Neural cell (in vitro differentiated cells): ENCODE measurements at regions not wholly inside any gene's neighbourhood (a gene's known extent, or its start where the extent isn't known, plus 50 kb on each side); places are given as distances from the start of the nearest gene placed in this dataset.

Source experiments
- H2AFZ ChIP-seq: fragments of 200-600, 300-800 bp; sonication (generic), shearing (Covaris generic); 2 replicates; pipeline ENCODE4 v1.6.0; 2014; ENCODE audit warnings: low read depth, mild to moderate bottlenecking, antibody characterized with exemption, low read length, moderate library complexity
- H3F3A ChIP-seq: fragments of 200-600 bp; shearing (Covaris generic); 2 replicates; pipeline ENCODE4 v1.6.1; 2016; ENCODE audit warnings: mild to moderate bottlenecking, moderate library complexity, mixed read lengths, antibody characterized with exemption, low read length; ENCODE audit not compliant: insufficient read depth, poor library complexity, severe bottlenecking
- H3K27ac ChIP-seq: fragments of 200-600, 300-800 bp; sonication (generic), shearing (Covaris generic); 2 replicates; pipeline ENCODE4 v1.5.1; 2014; ENCODE audit warnings: mild to moderate bottlenecking, low read length, moderate library complexity
- H3K27me3 ChIP-seq: fragments of 300-800, 200-600 bp; sonication (generic), shearing (Covaris generic); 2 replicates; pipeline ENCODE4 v1.6.0; 2014; ENCODE audit warnings: mild to moderate bottlenecking, low read depth, low read length, moderate library complexity; ENCODE audit not compliant: insufficient read depth
- H3K36me3 ChIP-seq: fragments of 300-800, 200-600 bp; sonication (generic), shearing (Covaris generic); 2 replicates; pipeline ENCODE4 v1.5.1; 2014; ENCODE audit warnings: mild to moderate bottlenecking, antibody characterized with exemption, low read length, moderate library complexity; ENCODE audit not compliant: insufficient read depth
- H3K4me2 ChIP-seq: fragments of 300-800, 200-600 bp; sonication (generic), shearing (Covaris generic); 2 replicates; pipeline ENCODE4 v1.6.0; 2014; ENCODE audit warnings: mild to moderate bottlenecking, low read length
- H3K4me3 ChIP-seq: fragments of 300-800, 200-600 bp; sonication (generic), shearing (Covaris generic); 2 replicates; pipeline ENCODE4 v1.5.1; 2014; ENCODE audit warnings: mild to moderate bottlenecking, low read length, moderate library complexity
- H3K79me2 ChIP-seq: fragments of 200-600 bp; shearing (Covaris generic); replicated peaks from 2 replicates; pipeline ENCODE4 v1.6.0; 2014; ENCODE audit warnings: mild to moderate bottlenecking, low read length, moderate library complexity; ENCODE audit not compliant: insufficient read depth
- H3K9ac ChIP-seq: fragments of 300-800, 200-600 bp; sonication (generic), shearing (Covaris generic); 2 replicates; pipeline ENCODE4 v1.6.1; 2016; ENCODE audit warnings: mild to moderate bottlenecking, low read length, mixed read lengths
- H3K9me2 ChIP-seq: fragments of 200-600 bp; shearing (Covaris generic); 2 replicates; pipeline ENCODE4 v1.6.1; 2016; ENCODE audit warnings: mild to moderate bottlenecking, low read length, mixed read lengths; ENCODE audit not compliant: insufficient read depth
- H3K9me3 ChIP-seq: fragments of 200-600, 300-800 bp; sonication (generic), shearing (Covaris generic); 2 replicates; pipeline ENCODE4 v1.6.1; 2016; ENCODE audit warnings: mild to moderate bottlenecking, mixed run types, low read length, moderate library complexity, mixed read lengths
- H4K20me1 ChIP-seq: fragments of 200-600 bp; shearing (Covaris generic); 2 replicates; pipeline ENCODE4 v1.6.1; 2016; ENCODE audit warnings: mild to moderate bottlenecking, mixed run types; ENCODE audit not compliant: insufficient read depth
- CTCF ChIP-seq: fragments of 450-650 bp; IDR thresholded peaks from 2 replicates; pipeline ENCODE4 v1.5.1; 2014; ENCODE audit warnings: antibody characterized with exemption, mild to moderate bottlenecking, moderate library complexity; ENCODE audit not compliant: poor library complexity, severe bottlenecking
- EP300 ChIP-seq: fragments of 450-650 bp; conservative IDR thresholded peaks from 2 replicates; pipeline ENCODE4 v1.6.1; 2014; ENCODE audit warnings: antibody characterized with exemption, mild to moderate bottlenecking, moderate library complexity; ENCODE audit not compliant: poor library complexity, severe bottlenecking
- EZH2 ChIP-seq: fragments of 200-600, 300-800 bp; shearing (Covaris generic), sonication (generic); IDR thresholded peaks from 2 replicates; pipeline ENCODE4 v1.6.1; 2014; ENCODE audit warnings: antibody characterized with exemption, low read length, borderline replicate concordance, mild to moderate bottlenecking; ENCODE audit not compliant: insufficient read depth, poor library complexity, severe bottlenecking
- MXI1 ChIP-seq: fragments of 450-650 bp; conservative IDR thresholded peaks from 2 replicates; pipeline ENCODE4 v1.6.1; 2014; ENCODE audit warnings: antibody characterized with exemption, mild to moderate bottlenecking; ENCODE audit not compliant: poor library complexity, severe bottlenecking
- POLR2AphosphoS5 ChIP-seq: IDR thresholded peaks from 2 replicates; pipeline ENCODE4 v1.6.1; 2012
- RAD21 ChIP-seq: fragments of 450-650 bp; conservative IDR thresholded peaks from 2 replicates; pipeline ENCODE4 v1.6.1; 2014; ENCODE audit warnings: antibody characterized with exemption, mild to moderate bottlenecking, moderate library complexity
- SMC3 ChIP-seq: fragments of 450-650 bp; conservative IDR thresholded peaks from 2 replicates; pipeline ENCODE4 v1.6.1; 2014; ENCODE audit warnings: antibody characterized with exemption, mild to moderate bottlenecking, moderate library complexity; ENCODE audit not compliant: poor library complexity
- TAF1 ChIP-seq: IDR thresholded peaks from 2 replicates; pipeline ENCODE4 v1.6.1; 2012; ENCODE audit warnings: low read depth
- TF ChIP-seq, protein P1 (sequence below): IDR thresholded peaks from 2 replicates; pipeline ENCODE4 v1.6.1; 2012; ENCODE audit warnings: borderline replicate concordance

DNA sequence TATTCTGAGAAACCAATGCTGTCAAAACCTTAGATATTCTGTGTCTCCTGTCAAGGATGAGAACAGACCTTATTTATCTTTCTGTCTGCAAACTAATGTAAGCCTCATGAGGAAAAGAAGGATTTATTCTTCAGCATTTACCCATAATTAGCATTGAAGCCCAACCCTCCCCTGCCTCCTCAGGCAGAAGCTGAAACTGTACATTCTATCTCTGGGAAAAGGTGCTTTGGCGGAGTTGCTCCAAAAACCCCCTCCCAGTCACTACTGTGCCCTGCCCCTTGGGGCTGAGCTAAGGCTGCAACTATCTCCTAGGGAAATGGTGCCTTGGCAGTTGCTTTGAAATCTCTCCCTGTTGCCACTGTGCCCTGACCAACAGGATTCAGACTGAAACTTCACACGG, 106.2 kb upstream of the TLR4 start:
- H3K9me3 ChIP-seq = no peaks in the 10 kb centered on the region
- no peaks in the 10 kb centered on the region for H3K79me2 ChIP-seq
- TF ChIP-seq MXI1 (no peak), EZH2 (no peak), POLR2AphosphoS5 (no peak), TAF1 (no peak), RAD21 (no peak), SMC3 (no peak), CTCF (no peak), EP300 (no peak)
- TF ChIP-seq, protein P1, sequence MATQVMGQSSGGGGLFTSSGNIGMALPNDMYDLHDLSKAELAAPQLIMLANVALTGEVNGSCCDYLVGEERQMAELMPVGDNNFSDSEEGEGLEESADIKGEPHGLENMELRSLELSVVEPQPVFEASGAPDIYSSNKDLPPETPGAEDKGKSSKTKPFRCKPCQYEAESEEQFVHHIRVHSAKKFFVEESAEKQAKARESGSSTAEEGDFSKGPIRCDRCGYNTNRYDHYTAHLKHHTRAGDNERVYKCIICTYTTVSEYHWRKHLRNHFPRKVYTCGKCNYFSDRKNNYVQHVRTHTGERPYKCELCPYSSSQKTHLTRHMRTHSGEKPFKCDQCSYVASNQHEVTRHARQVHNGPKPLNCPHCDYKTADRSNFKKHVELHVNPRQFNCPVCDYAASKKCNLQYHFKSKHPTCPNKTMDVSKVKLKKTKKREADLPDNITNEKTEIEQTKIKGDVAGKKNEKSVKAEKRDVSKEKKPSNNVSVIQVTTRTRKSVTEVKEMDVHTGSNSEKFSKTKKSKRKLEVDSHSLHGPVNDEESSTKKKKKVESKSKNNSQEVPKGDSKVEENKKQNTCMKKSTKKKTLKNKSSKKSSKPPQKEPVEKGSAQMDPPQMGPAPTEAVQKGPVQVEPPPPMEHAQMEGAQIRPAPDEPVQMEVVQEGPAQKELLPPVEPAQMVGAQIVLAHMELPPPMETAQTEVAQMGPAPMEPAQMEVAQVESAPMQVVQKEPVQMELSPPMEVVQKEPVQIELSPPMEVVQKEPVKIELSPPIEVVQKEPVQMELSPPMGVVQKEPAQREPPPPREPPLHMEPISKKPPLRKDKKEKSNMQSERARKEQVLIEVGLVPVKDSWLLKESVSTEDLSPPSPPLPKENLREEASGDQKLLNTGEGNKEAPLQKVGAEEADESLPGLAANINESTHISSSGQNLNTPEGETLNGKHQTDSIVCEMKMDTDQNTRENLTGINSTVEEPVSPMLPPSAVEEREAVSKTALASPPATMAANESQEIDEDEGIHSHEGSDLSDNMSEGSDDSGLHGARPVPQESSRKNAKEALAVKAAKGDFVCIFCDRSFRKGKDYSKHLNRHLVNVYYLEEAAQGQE = no peak
- no peak overlapping the region for H3K27ac ChIP-seq
- no peak overlapping the region for H2AFZ ChIP-seq
- no peak overlapping the region for H3K9ac ChIP-seq
- H3K36me3 ChIP-seq = no peaks in the 10 kb centered on the region
- H3K27me3 ChIP-seq = no peaks in the 10 kb centered on the region
- H3F3A ChIP-seq = no peaks in the 10 kb centered on the region
- H4K20me1 ChIP-seq = no peaks in the 10 kb centered on the region
- H3K9me2 ChIP-seq = no peaks in the 10 kb centered on the region
- no peak overlapping the region for H3K4me2 ChIP-seq
- H3K4me3 ChIP-seq = no peak overlapping the region

- no peaks in the 10 kb centered on the region for H4K20me1 ChIP-seq
- no peaks in the 10 kb centered on the region for H3K79me2 ChIP-seq
- TF ChIP-seq POLR2AphosphoS5 = peak; percentile 29
- TF ChIP-seq, protein P1 = no peak
- no peaks in the 10 kb centered on the region for H3K36me3 ChIP-seq
- no peak overlapping the region for H3K4me2 ChIP-seq
- peak overlapping the region; percentile 65 for H3K27ac ChIP-seq
- H3F3A ChIP-seq = no peaks in the 10 kb centered on the region
- H3K9ac ChIP-seq = no peak overlapping the region
- no peaks in the 10 kb centered on the region for H3K9me2 ChIP-seq
- H3K4me3 ChIP-seq = peak overlapping the region; percentile 7
- H3K27me3 ChIP-seq = no peaks in the 10 kb centered on the region
- no peaks in the 10 kb centered on the region for H3K9me3 ChIP-seq
- no peak overlapping the region for H2AFZ ChIP-seq
Observed at GRCh38 chr9:117596678-117597077, 107.5 kb upstream of the TLR4 start.
